Gastrocnemius medialis (tissue), 4 donors: ENCODE measurements at regions not wholly inside any gene's neighbourhood (a gene's known extent, or its start where the extent isn't known, plus 50 kb on each side); places are given as distances from the start of the nearest gene placed in this dataset.

ENCODE experiments used
- POLR2A ChIP-seq, 2 donors: fragments of 450-650 bp; IDR thresholded peaks; one replicate each; pipeline ENCODE4 v1.6.1; 2017; ENCODE audit warnings: antibody characterized with exemption in 2 of 2, mild to moderate bottlenecking in 2 of 2, moderate library complexity in 2 of 2
- TF ChIP-seq, protein P1 (sequence below), 5 experiments: fragments of 450-650 bp in 3 of 5; fragments of 200-600 bp in 2 of 5; sonication (generic) in 2 of 5; IDR thresholded peaks in 4 of 5; conservative IDR thresholded peaks in 1 of 5; 1 replicate in 4 of 5; 2 replicates in 1 of 5; pipeline ENCODE4 v1.5.1; 2016 to 2019; ENCODE audit warnings: antibody characterized with exemption in 5 of 5, mild to moderate bottlenecking in 3 of 5, moderate library complexity in 3 of 5

DNA sequence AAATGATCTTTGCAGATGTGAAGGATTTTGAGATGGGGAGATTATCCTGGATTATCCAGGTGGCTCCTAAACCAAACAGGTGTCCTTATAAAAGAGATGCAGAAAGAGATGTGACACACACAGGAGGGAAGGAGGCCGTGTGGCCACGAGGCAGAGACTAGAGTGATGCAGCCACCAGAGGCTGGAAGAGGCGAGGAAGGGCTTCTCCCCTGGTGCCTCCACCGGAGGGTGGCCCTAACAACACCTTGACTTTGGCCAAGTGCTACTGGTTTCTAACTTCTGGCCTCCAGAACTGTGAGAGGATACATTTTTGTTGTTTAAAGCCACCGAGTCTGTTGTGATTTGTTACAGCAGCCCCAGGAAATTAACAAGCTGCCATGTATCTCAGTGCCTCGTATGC, 127.1 kb downstream of the ASB7 start:
- TF ChIP-seq, protein P1, sequence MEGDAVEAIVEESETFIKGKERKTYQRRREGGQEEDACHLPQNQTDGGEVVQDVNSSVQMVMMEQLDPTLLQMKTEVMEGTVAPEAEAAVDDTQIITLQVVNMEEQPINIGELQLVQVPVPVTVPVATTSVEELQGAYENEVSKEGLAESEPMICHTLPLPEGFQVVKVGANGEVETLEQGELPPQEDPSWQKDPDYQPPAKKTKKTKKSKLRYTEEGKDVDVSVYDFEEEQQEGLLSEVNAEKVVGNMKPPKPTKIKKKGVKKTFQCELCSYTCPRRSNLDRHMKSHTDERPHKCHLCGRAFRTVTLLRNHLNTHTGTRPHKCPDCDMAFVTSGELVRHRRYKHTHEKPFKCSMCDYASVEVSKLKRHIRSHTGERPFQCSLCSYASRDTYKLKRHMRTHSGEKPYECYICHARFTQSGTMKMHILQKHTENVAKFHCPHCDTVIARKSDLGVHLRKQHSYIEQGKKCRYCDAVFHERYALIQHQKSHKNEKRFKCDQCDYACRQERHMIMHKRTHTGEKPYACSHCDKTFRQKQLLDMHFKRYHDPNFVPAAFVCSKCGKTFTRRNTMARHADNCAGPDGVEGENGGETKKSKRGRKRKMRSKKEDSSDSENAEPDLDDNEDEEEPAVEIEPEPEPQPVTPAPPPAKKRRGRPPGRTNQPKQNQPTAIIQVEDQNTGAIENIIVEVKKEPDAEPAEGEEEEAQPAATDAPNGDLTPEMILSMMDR (IDR thresholded peaks at IDR 0.05 in 4 of 5, conservative IDR thresholded peaks at IDR 0.05 in 1 of 5): no peak
- TF ChIP-seq POLR2A (IDR thresholded peaks at IDR 0.05): no peak
